ENCODE measurements at regions not wholly inside any gene's neighbourhood (a gene's known extent, or its start where the extent isn't known, plus 50 kb on each side); places are given as distances from the start of the nearest gene placed in this dataset.

DNA sequence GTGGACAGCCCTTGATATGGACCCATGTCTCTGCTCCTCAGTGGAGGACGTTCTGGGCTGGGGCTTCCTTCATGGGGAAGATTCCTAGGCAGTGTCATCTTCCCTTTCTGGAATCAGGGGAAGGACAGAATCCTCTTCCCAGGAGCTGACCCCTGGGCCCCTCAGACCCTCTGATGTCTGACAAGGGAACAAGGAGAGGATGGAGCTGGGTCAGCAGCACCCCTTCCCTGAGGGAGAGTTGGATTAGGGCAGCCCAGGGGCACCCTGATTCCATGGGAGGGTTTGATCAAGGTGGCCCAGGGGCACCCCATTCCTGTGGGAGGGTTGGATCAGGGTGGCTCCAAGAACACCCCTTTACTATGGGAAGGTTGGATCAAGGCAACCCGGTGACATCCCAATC is 86.5 kb downstream of the ACKR3 start:
- TF ChIP-seq, protein P1, sequence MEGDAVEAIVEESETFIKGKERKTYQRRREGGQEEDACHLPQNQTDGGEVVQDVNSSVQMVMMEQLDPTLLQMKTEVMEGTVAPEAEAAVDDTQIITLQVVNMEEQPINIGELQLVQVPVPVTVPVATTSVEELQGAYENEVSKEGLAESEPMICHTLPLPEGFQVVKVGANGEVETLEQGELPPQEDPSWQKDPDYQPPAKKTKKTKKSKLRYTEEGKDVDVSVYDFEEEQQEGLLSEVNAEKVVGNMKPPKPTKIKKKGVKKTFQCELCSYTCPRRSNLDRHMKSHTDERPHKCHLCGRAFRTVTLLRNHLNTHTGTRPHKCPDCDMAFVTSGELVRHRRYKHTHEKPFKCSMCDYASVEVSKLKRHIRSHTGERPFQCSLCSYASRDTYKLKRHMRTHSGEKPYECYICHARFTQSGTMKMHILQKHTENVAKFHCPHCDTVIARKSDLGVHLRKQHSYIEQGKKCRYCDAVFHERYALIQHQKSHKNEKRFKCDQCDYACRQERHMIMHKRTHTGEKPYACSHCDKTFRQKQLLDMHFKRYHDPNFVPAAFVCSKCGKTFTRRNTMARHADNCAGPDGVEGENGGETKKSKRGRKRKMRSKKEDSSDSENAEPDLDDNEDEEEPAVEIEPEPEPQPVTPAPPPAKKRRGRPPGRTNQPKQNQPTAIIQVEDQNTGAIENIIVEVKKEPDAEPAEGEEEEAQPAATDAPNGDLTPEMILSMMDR (IDR thresholded peaks at IDR 0.05): no peak
- H3K27ac ChIP-seq: no peak overlapping the region
- DNase-seq (ENCODE audit: low spot score): peak; percentile 67
- H3K4me3 ChIP-seq: no peak overlapping the region

DNA sequence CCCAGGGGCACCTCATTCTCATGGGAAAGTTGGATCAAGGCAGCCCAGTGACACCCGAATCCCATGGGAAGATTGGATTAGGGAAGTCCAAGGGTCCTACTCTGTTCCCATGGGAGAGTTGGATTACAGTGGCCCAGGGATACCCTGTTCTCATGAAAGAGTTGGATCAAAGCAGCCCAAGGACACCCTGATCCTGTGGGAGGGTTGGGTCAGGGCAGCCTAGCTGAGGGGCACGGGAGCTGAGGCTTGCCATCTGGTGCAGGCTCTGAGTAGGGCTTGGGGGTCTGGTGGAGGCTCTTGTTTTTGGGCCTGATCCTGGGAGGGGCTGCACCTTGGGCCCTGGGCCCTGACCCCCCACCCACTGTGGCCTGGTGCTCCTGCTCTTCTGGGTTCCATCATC is 87.1 kb downstream of the ACKR3 start:
- no peak overlapping the region for H3K4me3 ChIP-seq
- H3K27ac ChIP-seq: no peak overlapping the region
- TF ChIP-seq, protein P1 (IDR thresholded peaks at IDR 0.05): no peak
- peak; percentile 45 for DNase-seq (ENCODE audit: low spot score)

DNA sequence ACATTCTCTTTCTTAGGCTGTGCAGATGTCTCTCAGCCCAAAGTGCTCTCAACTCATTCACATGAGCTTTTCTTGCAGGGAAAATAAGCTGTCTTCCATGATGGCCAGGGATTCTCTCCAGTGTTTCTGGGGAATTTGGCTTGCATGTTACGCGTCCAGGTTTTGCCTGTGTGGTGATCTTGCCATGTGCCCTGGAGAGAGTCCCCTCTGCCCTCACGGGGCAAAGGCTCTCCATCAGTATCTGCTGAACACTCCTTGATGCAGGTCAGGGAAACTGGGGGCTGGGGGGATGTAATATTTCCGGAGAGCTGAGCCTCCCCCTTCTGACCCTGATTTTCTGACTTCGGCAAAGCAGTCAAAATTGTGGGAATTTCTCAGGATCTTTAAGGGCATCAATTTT is 87.6 kb downstream of the ACKR3 start:
- TF ChIP-seq, protein P1 (IDR thresholded peaks at IDR 0.05): no peak
- H3K4me3 ChIP-seq: no peak overlapping the region
- H3K27ac ChIP-seq: no peak overlapping the region
- DNase-seq (ENCODE audit: low spot score): peak; percentile 57

DNA sequence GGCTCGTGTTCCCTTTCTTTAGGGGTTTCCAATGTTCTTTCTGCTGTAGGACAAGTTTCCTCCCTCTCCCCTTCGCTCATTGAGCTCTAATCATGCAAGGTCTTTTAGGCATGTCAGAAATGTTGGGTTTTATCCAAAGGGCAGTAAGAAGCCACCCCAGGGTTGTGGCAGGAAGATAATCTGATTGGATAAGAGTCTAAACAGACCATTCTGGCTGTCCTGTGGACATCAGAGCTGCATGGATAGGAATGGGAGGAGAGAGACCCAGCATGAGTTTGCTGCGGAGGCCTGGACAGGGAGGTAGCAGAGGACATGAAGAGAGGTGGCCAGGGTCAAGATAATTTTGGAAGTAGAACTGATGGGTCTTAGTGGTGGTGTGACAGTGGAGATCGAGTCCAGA is 88.2 kb downstream of the ACKR3 start:
- TF ChIP-seq, protein P1 (IDR thresholded peaks at IDR 0.05): no peak
- Histone ChIP-seq H3K27ac (no peak overlapping the region), H3K4me3 (no peak overlapping the region)
- DNase-seq (ENCODE audit: low spot score): peak; percentile 29

DNA sequence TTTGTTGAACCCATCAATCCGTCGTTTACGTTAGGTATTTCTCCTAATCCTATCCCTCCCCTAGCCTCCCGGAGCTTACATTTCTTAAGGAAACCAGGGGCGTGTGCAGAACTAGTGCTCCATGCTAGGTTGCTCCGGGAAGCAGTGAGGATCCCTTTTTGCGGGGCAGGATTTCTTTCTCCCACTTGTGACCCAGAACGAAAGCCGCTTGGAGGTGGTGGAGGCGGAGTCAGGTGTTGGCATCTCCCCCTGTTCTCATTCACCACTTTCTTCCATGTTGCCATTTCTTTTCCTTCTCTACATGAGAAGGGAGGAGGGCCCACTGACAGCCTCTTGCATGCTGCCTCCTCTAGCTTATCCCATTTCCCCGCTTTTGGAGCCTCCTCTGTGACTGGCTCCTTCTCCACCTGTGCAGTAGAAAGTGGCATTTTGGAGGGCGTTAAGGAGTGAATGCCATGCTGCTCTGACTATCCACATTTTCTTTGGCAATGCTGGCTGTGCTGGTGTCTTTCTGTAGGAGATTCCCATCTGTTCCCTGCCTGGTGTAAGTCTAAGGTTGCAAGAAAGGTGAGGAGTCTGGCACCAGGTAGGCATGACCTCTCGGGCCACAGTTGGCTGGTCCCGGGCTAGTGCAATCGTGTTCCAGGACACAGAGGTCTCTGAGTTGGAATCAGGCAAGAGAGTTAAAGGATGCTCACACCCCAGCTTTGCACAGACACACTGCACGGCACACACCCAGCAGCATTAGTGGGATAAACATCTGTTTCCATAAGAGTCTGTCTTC is 89.5 kb downstream of the ACKR3 start:
- peak; percentile 54 for DNase-seq (ENCODE audit: low spot score)
- H3K4me3 ChIP-seq: no peak overlapping the region
- TF ChIP-seq, protein P1 (IDR thresholded peaks at IDR 0.05): no peak
- H3K27ac ChIP-seq: no peak overlapping the region

DNA sequence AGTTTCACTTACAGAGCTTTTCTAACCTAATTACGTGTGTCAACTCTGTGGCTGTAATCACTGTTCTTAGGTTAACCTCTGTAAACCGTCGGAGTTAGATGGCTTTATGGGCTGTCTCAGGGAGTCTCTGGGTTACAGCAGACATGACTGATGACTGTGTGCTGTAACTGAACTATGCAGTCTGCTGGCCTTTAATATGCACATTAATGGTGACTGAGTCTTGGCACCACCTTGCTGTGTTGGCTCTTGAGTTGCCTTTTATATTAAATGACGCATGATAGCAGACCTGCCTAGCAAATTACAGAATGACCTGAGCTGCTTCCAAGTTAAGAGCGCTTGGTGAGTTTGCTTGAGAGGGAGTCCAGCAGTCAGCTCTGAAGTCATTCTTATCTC is 90.1 kb downstream of the ACKR3 start:
- TF ChIP-seq, protein P1 (IDR thresholded peaks at IDR 0.05): no peak
- H3K27ac ChIP-seq: no peak overlapping the region
- no peak overlapping the region for H3K4me3 ChIP-seq
- peak; percentile 41 for DNase-seq (ENCODE audit: low spot score)

DNA sequence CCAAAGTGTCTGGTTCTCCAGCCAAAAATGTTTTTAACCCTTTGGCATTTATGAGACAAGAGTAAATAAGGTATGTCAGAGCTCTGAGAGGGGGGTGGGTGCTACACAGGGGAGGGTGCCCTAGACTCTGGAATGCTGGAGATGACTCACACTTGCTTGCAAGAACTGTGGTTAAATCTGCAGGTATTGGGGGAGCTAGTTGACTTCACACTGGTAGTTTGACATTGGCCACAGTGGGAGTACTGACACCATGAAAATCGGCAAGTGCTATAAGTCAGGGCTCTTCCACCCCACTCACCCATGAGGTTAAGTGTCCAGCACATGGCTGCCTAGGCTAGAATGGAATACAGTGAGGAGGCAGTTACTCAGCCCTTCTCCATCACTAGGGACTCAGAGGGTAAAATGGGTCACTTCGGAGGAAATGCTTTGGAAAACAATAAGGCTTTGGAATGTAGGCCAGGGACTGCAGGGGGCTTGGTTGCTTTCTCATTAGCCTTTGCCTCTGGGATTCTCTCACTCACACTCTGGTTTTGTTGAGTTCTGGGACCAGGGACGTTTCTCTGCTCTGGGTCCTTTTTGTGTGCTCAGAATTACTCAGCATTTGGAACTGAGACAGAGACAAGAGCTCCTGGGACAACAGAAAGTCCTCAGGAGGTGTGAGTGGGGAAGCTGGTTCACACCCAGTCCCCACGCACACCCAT is 91.6 kb downstream of the ACKR3 start:
- no peak overlapping the region for H3K4me3 ChIP-seq
- TF ChIP-seq, protein P1 (IDR thresholded peaks at IDR 0.05): no peak
- H3K27ac ChIP-seq: peak overlapping the region; percentile 12 to 82

More for the DNA sequence above, 91.6 kb downstream of the ACKR3 start:
- DNase-seq (ENCODE audit: low spot score): peak; percentile 73
